ENCODE measurements at regions not wholly inside any gene's neighbourhood (a gene's known extent, or its start where the extent isn't known, plus 50 kb on each side); places are given as distances from the start of the nearest gene placed in this dataset.

DNA sequence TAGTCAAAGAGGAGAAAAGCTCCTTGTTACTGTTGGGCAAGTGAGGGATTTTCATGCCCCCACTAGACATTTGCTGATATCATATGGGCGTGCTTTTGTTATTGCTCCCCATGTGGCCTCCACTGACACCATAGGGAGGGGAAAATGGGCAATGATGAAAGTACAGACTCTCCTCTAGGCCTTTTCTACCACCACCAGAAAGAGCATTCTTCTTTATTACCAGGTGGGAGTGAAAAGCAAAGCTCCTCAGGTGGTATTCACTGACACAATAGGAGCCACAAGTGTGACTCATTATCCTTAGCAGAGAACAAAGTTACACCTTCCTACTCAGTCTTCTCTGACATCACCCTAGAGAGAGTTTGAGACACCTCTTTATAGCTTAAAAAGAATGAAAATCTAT is 667.1 kb downstream of the LTN1 start:
- TF ChIP-seq POLR2A (IDR thresholded peaks at IDR 0.05; ENCODE audit: low read length) (no peak), GATA1 (IDR thresholded peaks at IDR 0.05; ENCODE audit: low read depth, low read length) (no peak)
